Uterus (tissue), 3 donors: ENCODE measurements at regions not wholly inside any gene's neighbourhood (a gene's known extent, or its start where the extent isn't known, plus 50 kb on each side); places are given as distances from the start of the nearest gene placed in this dataset.

Experiments used
- DNase-seq, 2 donors: peaks; one replicate each; pipeline ENCODE4 v3.0.0-alpha.2; 2019 to 2020
- H3K27ac ChIP-seq, 2 donors: fragments of 200-600 bp; sonication (generic); 1 replicate in 1 of 2; 2 replicates in 1 of 2; pipeline ENCODE4 v1.5.1; 2016 to 2018
- H3K27me3 ChIP-seq, 2 donors: fragments of 200-600 bp; sonication (generic); one replicate each; pipeline ENCODE4 v1.5.1; 2018 to 2019; ENCODE audit warnings: control low read depth in 1 of 2
- H3K36me3 ChIP-seq, 2 donors: fragments of 200-600 bp; sonication (generic); one replicate each; pipeline ENCODE4 v1.5.1; 2019; ENCODE audit warnings: control low read depth in 1 of 2
- H3K4me1 ChIP-seq, 2 donors: fragments of 200-600 bp; sonication (generic); one replicate each; pipeline ENCODE4 v1.5.1; 2018 to 2019; ENCODE audit warnings: control low read depth in 1 of 2
- H3K4me3 ChIP-seq, 2 donors: fragments of 200-600 bp; sonication (generic); 1 replicate in 1 of 2; 2 replicates in 1 of 2; pipeline ENCODE4 v1.5.1; 2018 to 2019; ENCODE audit warnings: mild to moderate bottlenecking in 1 of 2
- H3K9me3 ChIP-seq, 2 donors: fragments of 200-600 bp; sonication (generic); one replicate each; pipeline ENCODE4 v1.5.1; 2019; ENCODE audit warnings: control low read depth in 1 of 2
- CTCF ChIP-seq, 4 experiments: fragments of 200-600 bp in 2 of 4; fragments of 450-650 bp in 2 of 4; sonication (generic) in 2 of 4; IDR thresholded peaks; one replicate each; pipeline ENCODE4 v1.5.1; 2016 to 2019; ENCODE audit warnings: antibody characterized with exemption in 4 of 4, mild to moderate bottlenecking in 2 of 4, moderate library complexity in 1 of 4
- POLR2A ChIP-seq, 2 donors: fragments of 450-650 bp; IDR thresholded peaks; one replicate each; pipeline ENCODE4 v1.6.1; 2016; ENCODE audit warnings: antibody characterized with exemption in 2 of 2, mild to moderate bottlenecking in 1 of 2, moderate library complexity in 1 of 2
- intact Hi-C: fragments of 100-400 bp; cut with DNase I; formaldehyde crosslinking; loops from one replicate; pipeline ENCODE4 v1.15.1; 2023; ENCODE audit warnings: low total_unique reads
- donor health status: DM: yes; HTN: yes; CAD: no.

GRCh38 chr12:84150201-84150600, 762.4 kb downstream of the SLC6A15 start:
- Histone ChIP-seq H3K9me3 (no peaks in the 10 kb centered on the region), H3K4me1 (no peaks in the 10 kb centered on the region), H3K27me3 (no peaks in the 10 kb centered on the region), H3K36me3 (no peaks in the 10 kb centered on the region), H3K4me3 (no peak overlapping the region), H3K27ac (no peak overlapping the region)
- DNase-seq = no peak
- TF ChIP-seq CTCF (IDR thresholded peaks at IDR 0.05) (no peak), POLR2A (IDR thresholded peaks at IDR 0.05) (no peak)
- intact Hi-C loops = no loop called here

GRCh38 chr12:84148335-84148734, 764.3 kb downstream of the SLC6A15 start:
- intact Hi-C loops = no loop called here
- Histone ChIP-seq H3K36me3 (no peaks in the 10 kb centered on the region), H3K9me3 (no peaks in the 10 kb centered on the region), H3K27me3 (no peaks in the 10 kb centered on the region), H3K4me3 (no peak overlapping the region), H3K4me1 (no peaks in the 10 kb centered on the region), H3K27ac (no peak overlapping the region)
- no peak for TF ChIP-seq POLR2A (IDR thresholded peaks at IDR 0.05)
- TF ChIP-seq CTCF (IDR thresholded peaks at IDR 0.05) = no peak
- DNase-seq = no peak

- Histone ChIP-seq H3K27me3 (no peaks in the 10 kb centered on the region), H3K36me3 (no peaks in the 10 kb centered on the region), H3K4me3 (no peak overlapping the region), H3K4me1 (no peaks in the 10 kb centered on the region), H3K27ac (no peak overlapping the region), H3K9me3 (no peaks in the 10 kb centered on the region)
- TF ChIP-seq CTCF (IDR thresholded peaks at IDR 0.05) (no peak), POLR2A (IDR thresholded peaks at IDR 0.05) (no peak)
- intact Hi-C loops = no loop called here
- no peak for DNase-seq
These were observed 775.7 kb downstream of the SLC6A15 start for GRCh38 chr12:84136862-84137367.

GRCh38 chr12:84135586-84136279, 776.9 kb downstream of the SLC6A15 start:
- no peak overlapping the region for H3K27ac ChIP-seq
- intact Hi-C loops = no loop called here
- DNase-seq = no peak
- H3K4me1 ChIP-seq = no peaks in the 10 kb centered on the region
- no peaks in the 10 kb centered on the region for H3K9me3 ChIP-seq
- no peak overlapping the region for H3K4me3 ChIP-seq
- no peak for TF ChIP-seq CTCF (IDR thresholded peaks at IDR 0.05)
- no peak for TF ChIP-seq POLR2A (IDR thresholded peaks at IDR 0.05)
- no peaks in the 10 kb centered on the region for H3K36me3 ChIP-seq
- no peaks in the 10 kb centered on the region for H3K27me3 ChIP-seq

GRCh38 chr12:84134797-84135366, 777.7 kb downstream of the SLC6A15 start:
- Histone ChIP-seq H3K36me3 (no peaks in the 10 kb centered on the region), H3K27me3 (no peaks in the 10 kb centered on the region), H3K27ac (no peak overlapping the region), H3K9me3 (no peaks in the 10 kb centered on the region), H3K4me3 (no peak overlapping the region), H3K4me1 (no peaks in the 10 kb centered on the region)
- DNase-seq = no peak
- no peak for TF ChIP-seq POLR2A (IDR thresholded peaks at IDR 0.05)
- no peak for TF ChIP-seq CTCF (IDR thresholded peaks at IDR 0.05)
- intact Hi-C loops = no loop called here
